Testis (tissue), 2 donors: ENCODE measurements at regions not wholly inside any gene's neighbourhood (a gene's known extent, or its start where the extent isn't known, plus 50 kb on each side); places are given as distances from the start of the nearest gene placed in this dataset.

Source experiments
- DNase-seq: peaks from one replicate; pipeline ENCODE4 v3.0.0-alpha.2; 2019
- H3K27ac ChIP-seq, 2 donors: fragments of 200-600 bp; sonication (generic); one replicate each; pipeline ENCODE4 v1.5.1; 2019
- H3K27me3 ChIP-seq: fragments of 200-600 bp; sonication (generic); one replicate; pipeline ENCODE4 v1.5.1; 2019
- H3K36me3 ChIP-seq: fragments of 200-600 bp; sonication (generic); one replicate; pipeline ENCODE4 v1.5.1; 2017; ENCODE audit warnings: low read depth; ENCODE audit errors: missing control alignments
- H3K4me1 ChIP-seq: fragments of 200-600 bp; sonication (generic); one replicate; pipeline ENCODE4 v1.5.1; 2019
- H3K4me3 ChIP-seq, 2 donors: fragments of 200-600 bp; sonication (generic); one replicate each; pipeline ENCODE4 v1.5.1; 2017 to 2019
- H3K9me3 ChIP-seq: fragments of 200-600 bp; sonication (generic); one replicate; pipeline ENCODE4 v1.5.1; 2017
- POLR2A ChIP-seq: fragments of 450-650 bp; IDR thresholded peaks from one replicate; pipeline ENCODE4 v1.6.1; 2017; ENCODE audit warnings: antibody characterized with exemption, mild to moderate bottlenecking, moderate library complexity
- WGBS, 2 donors: methylation state at CpG; one replicate each; pipeline ENCODE4 v1.1.5; 2018; 5-methylcytosine and 5-hydroxymethylcytosine counted together
- intact Hi-C: fragments of 100-400 bp; cut with DNase I; formaldehyde crosslinking; loops from one replicate; pipeline ENCODE4 v1.15.1; 2023; ENCODE audit warnings: low total_unique reads
- TF ChIP-seq, protein P1 (sequence below), 3 experiments: fragments of 450-650 bp in 2 of 3; fragments of 200-600 bp in 1 of 3; sonication (generic) in 1 of 3; IDR thresholded peaks; one replicate each; pipeline ENCODE4 v1.5.1; 2016 to 2019; ENCODE audit warnings: antibody characterized with exemption in 3 of 3, mild to moderate bottlenecking in 2 of 3, moderate library complexity in 1 of 3

DNA sequence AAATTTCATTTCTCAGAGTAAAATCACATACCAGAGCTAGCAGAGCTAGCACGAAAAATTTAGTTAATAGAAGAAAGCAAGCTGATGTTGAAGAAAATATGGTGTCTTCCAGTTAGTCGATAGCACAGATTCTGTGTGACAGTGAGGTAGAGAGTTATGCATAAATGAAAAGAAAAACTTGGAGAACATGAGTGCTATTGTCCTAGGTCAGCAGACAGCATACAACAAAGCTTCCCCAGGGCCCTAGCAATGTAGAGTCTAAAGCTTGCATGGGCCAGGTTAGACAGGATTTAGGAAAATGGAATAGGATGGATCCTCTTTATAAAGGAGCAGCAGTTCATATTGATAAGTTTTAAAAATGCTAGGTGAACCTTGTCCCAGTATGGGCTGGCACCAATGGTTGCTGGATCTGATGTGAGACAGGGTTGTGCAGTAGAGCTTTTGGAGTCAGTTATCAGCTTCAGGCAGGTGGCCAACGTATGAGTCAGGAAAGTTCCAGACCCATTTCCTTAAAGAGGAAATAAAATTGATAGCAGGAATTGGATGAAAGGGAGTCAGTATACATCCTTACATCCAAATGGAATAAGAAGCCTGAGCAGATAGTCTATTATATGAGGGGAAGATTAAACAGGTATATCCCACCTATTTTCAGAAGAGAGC is 277.2 kb downstream of the FRK start:
- intact Hi-C loops, result no loop called here
- no peaks in the 10 kb centered on the region for H3K4me1 ChIP-seq
- no peak overlapping the region for H3K4me3 ChIP-seq
- no peak overlapping the region for H3K27ac ChIP-seq
- H3K9me3 ChIP-seq, result no peaks in the 10 kb centered on the region
- WGBS, 2 donors, result 80 to 81% methylated on average over 3 of the region's 3 CpGs
- no peak for DNase-seq
- TF ChIP-seq POLR2A, result no peak
- TF ChIP-seq, protein P1, sequence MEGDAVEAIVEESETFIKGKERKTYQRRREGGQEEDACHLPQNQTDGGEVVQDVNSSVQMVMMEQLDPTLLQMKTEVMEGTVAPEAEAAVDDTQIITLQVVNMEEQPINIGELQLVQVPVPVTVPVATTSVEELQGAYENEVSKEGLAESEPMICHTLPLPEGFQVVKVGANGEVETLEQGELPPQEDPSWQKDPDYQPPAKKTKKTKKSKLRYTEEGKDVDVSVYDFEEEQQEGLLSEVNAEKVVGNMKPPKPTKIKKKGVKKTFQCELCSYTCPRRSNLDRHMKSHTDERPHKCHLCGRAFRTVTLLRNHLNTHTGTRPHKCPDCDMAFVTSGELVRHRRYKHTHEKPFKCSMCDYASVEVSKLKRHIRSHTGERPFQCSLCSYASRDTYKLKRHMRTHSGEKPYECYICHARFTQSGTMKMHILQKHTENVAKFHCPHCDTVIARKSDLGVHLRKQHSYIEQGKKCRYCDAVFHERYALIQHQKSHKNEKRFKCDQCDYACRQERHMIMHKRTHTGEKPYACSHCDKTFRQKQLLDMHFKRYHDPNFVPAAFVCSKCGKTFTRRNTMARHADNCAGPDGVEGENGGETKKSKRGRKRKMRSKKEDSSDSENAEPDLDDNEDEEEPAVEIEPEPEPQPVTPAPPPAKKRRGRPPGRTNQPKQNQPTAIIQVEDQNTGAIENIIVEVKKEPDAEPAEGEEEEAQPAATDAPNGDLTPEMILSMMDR (IDR thresholded peaks at IDR 0.05), result no peak
- no peaks in the 10 kb centered on the region for H3K27me3 ChIP-seq
- H3K36me3 ChIP-seq, result no peaks in the 10 kb centered on the region

DNA sequence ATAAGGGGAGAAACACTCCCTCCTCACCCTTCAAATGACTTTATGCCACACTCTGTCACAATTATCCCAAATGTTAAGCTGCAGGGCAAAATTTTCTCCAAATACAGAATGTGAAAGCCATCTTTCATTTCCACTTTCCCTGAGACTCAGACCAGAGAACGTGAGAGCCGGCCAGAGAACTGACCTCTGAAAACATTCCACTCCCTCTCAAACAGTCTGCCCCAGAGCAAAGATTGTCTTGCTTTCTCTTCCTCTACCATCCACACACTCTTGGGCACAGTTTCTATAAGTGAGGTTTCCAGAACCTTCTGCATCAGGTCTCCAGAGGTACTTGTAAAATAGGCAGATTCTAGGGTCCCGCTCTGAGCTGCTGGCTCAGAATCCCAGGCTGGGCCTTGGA is 278.1 kb downstream of the FRK start:
- intact Hi-C loops, result no loop called here

DNA sequence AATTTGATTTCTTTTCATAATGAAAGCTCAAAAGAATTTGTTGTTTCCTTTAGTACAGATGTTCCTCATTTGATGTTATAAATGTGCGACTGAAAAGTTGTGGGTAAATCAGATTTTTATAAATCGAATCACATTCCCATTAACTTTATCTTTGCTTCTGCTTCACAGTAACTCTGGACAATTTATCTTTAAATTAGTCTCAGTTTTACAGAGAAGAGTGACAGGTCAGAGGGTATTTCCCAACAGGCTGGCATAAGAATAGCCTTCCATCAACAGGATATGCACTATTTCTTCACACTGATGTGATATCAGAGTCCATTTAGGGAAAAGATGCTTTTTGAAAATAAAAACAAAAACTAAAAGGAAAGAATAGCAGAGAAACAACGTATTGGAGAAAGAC is 286.9 kb downstream of the FRK start:
- Histone ChIP-seq H3K4me3 (no peak overlapping the region), H3K36me3 (no peaks in the 10 kb centered on the region), H3K27ac (no peak overlapping the region), H3K9me3 (no peaks in the 10 kb centered on the region), H3K4me1 (no peaks in the 10 kb centered on the region), H3K27me3 (no peaks in the 10 kb centered on the region)
- no peak for TF ChIP-seq POLR2A
- TF ChIP-seq, protein P1 (IDR thresholded peaks at IDR 0.05), result no peak
- no peak for DNase-seq
- WGBS, 2 donors, result 63 to 66% methylated on average over 3 of the region's 3 CpGs
- intact Hi-C loops, result no loop called here

More for the DNA sequence above, 278.1 kb downstream of the FRK start:
- Histone ChIP-seq H3K4me3 (no peak overlapping the region), H3K27ac (no peak overlapping the region), H3K9me3 (no peaks in the 10 kb centered on the region), H3K4me1 (no peaks in the 10 kb centered on the region), H3K36me3 (no peaks in the 10 kb centered on the region), H3K27me3 (no peaks in the 10 kb centered on the region)
- no peak for TF ChIP-seq POLR2A
- TF ChIP-seq, protein P1 (IDR thresholded peaks at IDR 0.05), result no peak
- 47 to 56% methylated on average over 3 of the region's 3 CpGs for WGBS, 2 donors
- no peak for DNase-seq

DNA sequence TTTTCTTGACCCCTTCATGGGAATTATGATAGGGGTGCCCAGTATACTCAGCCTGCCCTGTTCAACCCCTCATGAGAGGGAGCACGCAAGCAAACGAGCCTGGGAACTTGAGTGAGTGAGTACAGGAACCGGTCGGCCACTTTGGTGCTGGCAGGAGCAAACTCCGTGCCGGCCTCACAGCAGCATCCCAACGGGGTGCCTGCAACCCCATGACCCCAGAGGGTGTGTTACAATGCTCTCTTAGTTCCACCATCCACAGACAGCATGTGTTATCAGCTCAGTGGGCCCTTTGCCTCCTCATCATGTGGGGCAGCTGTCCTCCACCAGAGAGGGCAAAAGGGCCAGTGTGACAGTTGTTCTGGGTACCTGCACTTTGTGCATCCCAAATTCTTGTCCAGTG is 289.8 kb downstream of the FRK start:
- WGBS, 2 donors, result 93% methylated on average over 4 to 6 of the region's 7 CpGs
- no peak overlapping the region for H3K4me3 ChIP-seq
- DNase-seq, result no peak
- H3K9me3 ChIP-seq, result no peaks in the 10 kb centered on the region
- no peaks in the 10 kb centered on the region for H3K27me3 ChIP-seq
- no peaks in the 10 kb centered on the region for H3K4me1 ChIP-seq
- no peaks in the 10 kb centered on the region for H3K36me3 ChIP-seq
- no peak for TF ChIP-seq POLR2A
- TF ChIP-seq, protein P1 (IDR thresholded peaks at IDR 0.05), result no peak
- intact Hi-C loops, result no loop called here
- no peak overlapping the region for H3K27ac ChIP-seq

DNA sequence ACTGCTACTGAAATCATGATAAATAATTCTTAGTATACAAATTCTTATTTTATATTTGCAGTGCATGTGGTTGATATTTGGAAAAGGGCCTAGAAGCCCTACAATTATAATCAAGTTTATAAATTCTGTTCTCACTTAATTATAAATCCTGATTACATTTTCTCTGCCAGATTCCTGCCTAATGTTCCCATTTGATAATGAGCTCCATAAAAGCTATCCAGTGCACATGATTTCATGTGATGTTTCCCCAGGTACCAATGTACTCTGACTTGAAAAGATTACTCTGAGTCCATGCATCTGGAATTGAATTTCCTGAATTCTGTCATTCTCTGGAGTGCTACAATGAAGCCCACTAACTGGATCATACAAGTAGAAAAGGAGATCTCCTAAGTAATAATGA is 292.2 kb downstream of the FRK start:
- no peaks in the 10 kb centered on the region for H3K4me1 ChIP-seq
- DNase-seq, result no peak
- intact Hi-C loops, result no loop called here

More for the DNA sequence above, 292.2 kb downstream of the FRK start:
- TF ChIP-seq POLR2A, result no peak
- TF ChIP-seq, protein P1 (IDR thresholded peaks at IDR 0.05), result no peak
- H3K9me3 ChIP-seq, result no peaks in the 10 kb centered on the region
- H3K27me3 ChIP-seq, result no peaks in the 10 kb centered on the region
- no peak overlapping the region for H3K4me3 ChIP-seq
- no peaks in the 10 kb centered on the region for H3K36me3 ChIP-seq
- H3K27ac ChIP-seq, result no peak overlapping the region
